ENCODE measurements at regions not wholly inside any gene's neighbourhood (a gene's known extent, or its start where the extent isn't known, plus 50 kb on each side); places are given as distances from the start of the nearest gene placed in this dataset.

DNA sequence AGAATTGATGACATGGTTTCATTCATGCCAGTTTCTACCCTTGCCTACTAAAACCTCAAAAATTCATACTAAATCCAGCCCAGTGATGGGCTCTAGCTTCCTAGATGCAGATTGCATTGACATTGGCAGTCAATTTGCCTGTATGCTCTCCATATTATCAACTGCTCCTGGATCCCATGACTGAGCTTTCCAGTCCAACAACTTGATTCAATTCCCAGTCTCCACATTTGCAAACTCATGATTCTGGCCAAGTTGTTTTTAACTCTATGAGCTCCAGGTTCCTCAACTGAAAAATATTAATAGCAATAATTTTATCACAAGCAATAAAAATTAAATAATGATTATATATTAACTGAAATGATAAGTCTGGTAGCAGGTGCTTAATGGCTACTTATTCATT lies 51.0 kb upstream of the DSC1 start:
- H3K4me3 ChIP-seq (ENCODE audit: low read length), result no peak overlapping the region
- no peaks in the 10 kb centered on the region for H3K27me3 ChIP-seq (ENCODE audit: insufficient read depth, low read depth, low read length)
- H3K9ac ChIP-seq (ENCODE audit: low read length), result no peak overlapping the region
- no peaks in the 10 kb centered on the region for H3K79me2 ChIP-seq (replicated peaks; ENCODE audit: insufficient read depth, low read length)
- H3K4me2 ChIP-seq (ENCODE audit: low read length), result no peak overlapping the region
- no peak overlapping the region for H3K27ac ChIP-seq (ENCODE audit: low read length)
- H3K9me2 ChIP-seq (ENCODE audit: insufficient read depth, low read length), result no peaks in the 10 kb centered on the region
- H4K20me1 ChIP-seq (ENCODE audit: insufficient read depth), result no peaks in the 10 kb centered on the region
- H3K36me3 ChIP-seq (ENCODE audit: insufficient read depth, low read length), result no peaks in the 10 kb centered on the region
- no peak overlapping the region for H2AFZ ChIP-seq (ENCODE audit: low read depth, low read length)
- no peaks in the 10 kb centered on the region for H3K9me3 ChIP-seq (ENCODE audit: low read length)
- H3F3A ChIP-seq (ENCODE audit: insufficient read depth, low read length, poor library complexity, severe bottlenecking), result no peaks in the 10 kb centered on the region
- no peak for TF ChIP-seq POLR2AphosphoS5 (IDR thresholded peaks at IDR 0.05)
- TF ChIP-seq SMC3 (conservative IDR thresholded peaks at IDR 0.05; ENCODE audit: poor library complexity), result no peak
- TF ChIP-seq EZH2 (IDR thresholded peaks at IDR 0.05; ENCODE audit: borderline replicate concordance, insufficient read depth, low read length, poor library complexity, severe bottlenecking), result no peak
- no peak for TF ChIP-seq EP300 (conservative IDR thresholded peaks at IDR 0.05; ENCODE audit: poor library complexity, severe bottlenecking)
- TF ChIP-seq TAF1 (IDR thresholded peaks at IDR 0.05; ENCODE audit: low read depth), result no peak
- TF ChIP-seq, protein P1, sequence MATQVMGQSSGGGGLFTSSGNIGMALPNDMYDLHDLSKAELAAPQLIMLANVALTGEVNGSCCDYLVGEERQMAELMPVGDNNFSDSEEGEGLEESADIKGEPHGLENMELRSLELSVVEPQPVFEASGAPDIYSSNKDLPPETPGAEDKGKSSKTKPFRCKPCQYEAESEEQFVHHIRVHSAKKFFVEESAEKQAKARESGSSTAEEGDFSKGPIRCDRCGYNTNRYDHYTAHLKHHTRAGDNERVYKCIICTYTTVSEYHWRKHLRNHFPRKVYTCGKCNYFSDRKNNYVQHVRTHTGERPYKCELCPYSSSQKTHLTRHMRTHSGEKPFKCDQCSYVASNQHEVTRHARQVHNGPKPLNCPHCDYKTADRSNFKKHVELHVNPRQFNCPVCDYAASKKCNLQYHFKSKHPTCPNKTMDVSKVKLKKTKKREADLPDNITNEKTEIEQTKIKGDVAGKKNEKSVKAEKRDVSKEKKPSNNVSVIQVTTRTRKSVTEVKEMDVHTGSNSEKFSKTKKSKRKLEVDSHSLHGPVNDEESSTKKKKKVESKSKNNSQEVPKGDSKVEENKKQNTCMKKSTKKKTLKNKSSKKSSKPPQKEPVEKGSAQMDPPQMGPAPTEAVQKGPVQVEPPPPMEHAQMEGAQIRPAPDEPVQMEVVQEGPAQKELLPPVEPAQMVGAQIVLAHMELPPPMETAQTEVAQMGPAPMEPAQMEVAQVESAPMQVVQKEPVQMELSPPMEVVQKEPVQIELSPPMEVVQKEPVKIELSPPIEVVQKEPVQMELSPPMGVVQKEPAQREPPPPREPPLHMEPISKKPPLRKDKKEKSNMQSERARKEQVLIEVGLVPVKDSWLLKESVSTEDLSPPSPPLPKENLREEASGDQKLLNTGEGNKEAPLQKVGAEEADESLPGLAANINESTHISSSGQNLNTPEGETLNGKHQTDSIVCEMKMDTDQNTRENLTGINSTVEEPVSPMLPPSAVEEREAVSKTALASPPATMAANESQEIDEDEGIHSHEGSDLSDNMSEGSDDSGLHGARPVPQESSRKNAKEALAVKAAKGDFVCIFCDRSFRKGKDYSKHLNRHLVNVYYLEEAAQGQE (IDR thresholded peaks at IDR 0.05; ENCODE audit: borderline replicate concordance), result no peak
- TF ChIP-seq, protein P2, sequence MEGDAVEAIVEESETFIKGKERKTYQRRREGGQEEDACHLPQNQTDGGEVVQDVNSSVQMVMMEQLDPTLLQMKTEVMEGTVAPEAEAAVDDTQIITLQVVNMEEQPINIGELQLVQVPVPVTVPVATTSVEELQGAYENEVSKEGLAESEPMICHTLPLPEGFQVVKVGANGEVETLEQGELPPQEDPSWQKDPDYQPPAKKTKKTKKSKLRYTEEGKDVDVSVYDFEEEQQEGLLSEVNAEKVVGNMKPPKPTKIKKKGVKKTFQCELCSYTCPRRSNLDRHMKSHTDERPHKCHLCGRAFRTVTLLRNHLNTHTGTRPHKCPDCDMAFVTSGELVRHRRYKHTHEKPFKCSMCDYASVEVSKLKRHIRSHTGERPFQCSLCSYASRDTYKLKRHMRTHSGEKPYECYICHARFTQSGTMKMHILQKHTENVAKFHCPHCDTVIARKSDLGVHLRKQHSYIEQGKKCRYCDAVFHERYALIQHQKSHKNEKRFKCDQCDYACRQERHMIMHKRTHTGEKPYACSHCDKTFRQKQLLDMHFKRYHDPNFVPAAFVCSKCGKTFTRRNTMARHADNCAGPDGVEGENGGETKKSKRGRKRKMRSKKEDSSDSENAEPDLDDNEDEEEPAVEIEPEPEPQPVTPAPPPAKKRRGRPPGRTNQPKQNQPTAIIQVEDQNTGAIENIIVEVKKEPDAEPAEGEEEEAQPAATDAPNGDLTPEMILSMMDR (IDR thresholded peaks at IDR 0.05; ENCODE audit: poor library complexity, severe bottlenecking), result no peak
- no peak for TF ChIP-seq MXI1 (conservative IDR thresholded peaks at IDR 0.05; ENCODE audit: poor library complexity, severe bottlenecking)
- no peak for TF ChIP-seq RAD21 (conservative IDR thresholded peaks at IDR 0.05)

DNA sequence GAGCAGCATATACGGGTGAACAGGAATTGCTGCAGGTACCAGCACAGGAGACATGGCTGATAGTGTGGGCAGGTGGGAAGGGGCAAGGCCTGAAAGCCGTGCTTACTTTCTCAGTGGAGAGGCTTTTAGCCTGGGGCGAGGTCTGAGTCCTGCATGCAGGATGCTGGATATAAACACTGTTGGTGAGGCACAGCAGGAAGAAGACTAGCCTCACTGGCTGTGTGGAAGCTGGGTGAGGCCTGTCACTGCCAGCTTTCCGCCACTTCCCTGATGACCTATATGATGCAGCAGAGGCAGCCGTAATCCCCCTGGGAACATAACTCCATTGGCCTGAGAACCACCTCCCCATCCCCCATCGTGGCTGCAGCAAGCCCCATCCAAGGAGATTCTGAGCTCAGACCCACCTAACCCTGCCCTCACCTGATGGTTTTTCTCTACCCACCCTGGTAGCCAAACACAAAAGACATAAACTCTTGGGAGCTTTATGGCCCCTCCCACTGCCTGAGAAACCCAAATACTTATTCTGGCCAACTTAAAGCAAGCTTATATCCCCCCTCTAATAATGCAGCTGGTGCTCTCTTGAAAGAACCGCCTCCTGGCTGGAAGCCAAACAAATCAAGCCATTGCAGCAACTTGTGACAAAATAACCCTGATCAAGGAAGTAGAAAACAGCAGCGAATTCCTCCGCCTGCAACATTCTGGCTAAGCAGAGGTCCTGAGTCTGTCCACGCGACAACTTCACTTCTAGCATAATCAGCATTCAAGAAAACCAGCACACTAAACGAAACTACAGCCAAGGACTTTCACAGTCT lies 54.6 kb upstream of the DSC1 start:
- Histone ChIP-seq H4K20me1 (ENCODE audit: insufficient read depth) (no peaks in the 10 kb centered on the region), H3K27ac (ENCODE audit: low read length) (no peak overlapping the region), H3K79me2 (replicated peaks; ENCODE audit: insufficient read depth, low read length) (no peaks in the 10 kb centered on the region), H3K9ac (ENCODE audit: low read length) (no peak overlapping the region), H3K36me3 (ENCODE audit: insufficient read depth, low read length) (no peaks in the 10 kb centered on the region), H3K9me3 (ENCODE audit: low read length) (no peaks in the 10 kb centered on the region), H2AFZ (ENCODE audit: low read depth, low read length) (no peak overlapping the region), H3K9me2 (ENCODE audit: insufficient read depth, low read length) (no peaks in the 10 kb centered on the region), H3K4me2 (ENCODE audit: low read length) (no peak overlapping the region), H3F3A (ENCODE audit: insufficient read depth, low read length, poor library complexity, severe bottlenecking) (no peaks in the 10 kb centered on the region), H3K27me3 (ENCODE audit: insufficient read depth, low read depth, low read length) (no peaks in the 10 kb centered on the region), H3K4me3 (ENCODE audit: low read length) (no peak overlapping the region)
- TF ChIP-seq SMC3 (conservative IDR thresholded peaks at IDR 0.05; ENCODE audit: poor library complexity) (no peak), MXI1 (conservative IDR thresholded peaks at IDR 0.05; ENCODE audit: poor library complexity, severe bottlenecking) (no peak), POLR2AphosphoS5 (IDR thresholded peaks at IDR 0.05) (no peak), RAD21 (conservative IDR thresholded peaks at IDR 0.05) (no peak), EZH2 (IDR thresholded peaks at IDR 0.05; ENCODE audit: borderline replicate concordance, insufficient read depth, low read length, poor library complexity, severe bottlenecking) (no peak), TAF1 (IDR thresholded peaks at IDR 0.05; ENCODE audit: low read depth) (no peak), EP300 (conservative IDR thresholded peaks at IDR 0.05; ENCODE audit: poor library complexity, severe bottlenecking) (no peak)
- TF ChIP-seq, protein P1 (IDR thresholded peaks at IDR 0.05; ENCODE audit: borderline replicate concordance), result no peak
- TF ChIP-seq, protein P2 (IDR thresholded peaks at IDR 0.05; ENCODE audit: poor library complexity, severe bottlenecking), result no peak
